ENCODE measurements at regions not wholly inside any gene's neighbourhood (a gene's known extent, or its start where the extent isn't known, plus 50 kb on each side); places are given as distances from the start of the nearest gene placed in this dataset.

DNA sequence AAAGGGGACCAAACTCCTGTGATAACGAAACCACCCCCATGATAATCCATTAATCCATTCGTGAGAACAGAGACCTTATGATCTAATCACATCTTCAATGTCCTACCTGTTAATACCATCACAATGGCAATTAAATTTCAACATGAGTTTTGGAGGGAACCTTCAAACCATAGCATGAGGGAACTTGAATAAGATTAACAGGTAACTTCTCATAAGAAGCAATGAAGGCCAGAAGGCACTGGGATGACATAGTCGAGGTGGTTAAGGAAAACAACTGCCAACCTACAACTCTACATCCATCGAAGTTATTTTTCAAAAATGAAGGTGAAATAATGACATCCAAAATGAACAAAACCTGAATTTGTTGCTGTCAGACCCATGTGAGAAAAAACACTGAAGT lies 478.9 kb downstream of the EDEM1 start:
- 95% methylated on average over 4 of the region's 4 CpGs for WGBS (ENCODE audit: insufficient coverage)
- intact Hi-C loops (cut with micrococcal nuclease) = no loop called here
- no peak overlapping the region for H3K27ac Mint-ChIP-seq
- H3K4me3 ChIP-seq (ENCODE audit: low read length) = no peak overlapping the region
- no peaks in the 10 kb centered on the region for H3K27me3 ChIP-seq (ENCODE audit: control insufficient read depth, insufficient read depth, low read length)
- DNase-seq (no peak), ATAC-seq (no peak)
- H3K36me3 Mint-ChIP-seq = peaks cover 15% of the 10 kb centered on the region
- peaks cover 12% of the 10 kb centered on the region for H3K9me3 ChIP-seq (ENCODE audit: control insufficient read depth, insufficient read depth, low read length)
- no peaks in the 10 kb centered on the region for H3K4me1 ChIP-seq (ENCODE audit: control insufficient read depth, insufficient read depth, low read length)
- no peak overlapping the region for H3K27ac ChIP-seq (ENCODE audit: low read length)
- peaks cover 11 to 15% of the 10 kb centered on the region in 2 donors for H3K9me3 Mint-ChIP-seq
- no peak overlapping the region for H3K4me3 Mint-ChIP-seq
- TF ChIP-seq, protein P1, sequence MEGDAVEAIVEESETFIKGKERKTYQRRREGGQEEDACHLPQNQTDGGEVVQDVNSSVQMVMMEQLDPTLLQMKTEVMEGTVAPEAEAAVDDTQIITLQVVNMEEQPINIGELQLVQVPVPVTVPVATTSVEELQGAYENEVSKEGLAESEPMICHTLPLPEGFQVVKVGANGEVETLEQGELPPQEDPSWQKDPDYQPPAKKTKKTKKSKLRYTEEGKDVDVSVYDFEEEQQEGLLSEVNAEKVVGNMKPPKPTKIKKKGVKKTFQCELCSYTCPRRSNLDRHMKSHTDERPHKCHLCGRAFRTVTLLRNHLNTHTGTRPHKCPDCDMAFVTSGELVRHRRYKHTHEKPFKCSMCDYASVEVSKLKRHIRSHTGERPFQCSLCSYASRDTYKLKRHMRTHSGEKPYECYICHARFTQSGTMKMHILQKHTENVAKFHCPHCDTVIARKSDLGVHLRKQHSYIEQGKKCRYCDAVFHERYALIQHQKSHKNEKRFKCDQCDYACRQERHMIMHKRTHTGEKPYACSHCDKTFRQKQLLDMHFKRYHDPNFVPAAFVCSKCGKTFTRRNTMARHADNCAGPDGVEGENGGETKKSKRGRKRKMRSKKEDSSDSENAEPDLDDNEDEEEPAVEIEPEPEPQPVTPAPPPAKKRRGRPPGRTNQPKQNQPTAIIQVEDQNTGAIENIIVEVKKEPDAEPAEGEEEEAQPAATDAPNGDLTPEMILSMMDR (IDR thresholded peaks at IDR 0.05) = no peak
- no peaks in the 10 kb centered on the region for H3K36me3 ChIP-seq (ENCODE audit: control insufficient read depth, insufficient read depth, low read length)
- H3K4me1 Mint-ChIP-seq = no peaks in the 10 kb centered on the region
- no peaks in the 10 kb centered on the region for H3K27me3 Mint-ChIP-seq (ENCODE audit: low read depth in 2 of 2)

- Mint-ChIP-seq H3K36me3 (no peaks in the 10 kb centered on the region), H3K27ac (no peak overlapping the region)
Measured at GRCh38 chr3:5673521-5673920, 486.0 kb downstream of the EDEM1 start.

GRCh38 chr3:5675319-5675718 lies 487.8 kb downstream of the EDEM1 start:
- H3K4me3 Mint-ChIP-seq = no peak overlapping the region
- no peak overlapping the region for H3K27ac ChIP-seq (ENCODE audit: low read length)
- intact Hi-C loops (cut with micrococcal nuclease) = no loop called here
- H3K36me3 ChIP-seq (ENCODE audit: control insufficient read depth, insufficient read depth, low read length) = no peaks in the 10 kb centered on the region
- H3K4me1 Mint-ChIP-seq = no peaks in the 10 kb centered on the region
- H3K27me3 Mint-ChIP-seq (ENCODE audit: low read depth in 2 of 2) = no peaks in the 10 kb centered on the region
- TF ChIP-seq, protein P1 (IDR thresholded peaks at IDR 0.05) = no peak
- H3K9me3 ChIP-seq (ENCODE audit: control insufficient read depth, insufficient read depth, low read length) = peaks cover 4% of the 10 kb centered on the region
- no peak overlapping the region for H3K27ac Mint-ChIP-seq
- no peak overlapping the region for H3K4me3 ChIP-seq (ENCODE audit: low read length)
- no peaks in the 10 kb centered on the region for H3K4me1 ChIP-seq (ENCODE audit: control insufficient read depth, insufficient read depth, low read length)
- WGBS (ENCODE audit: insufficient coverage) = 75% methylated on average over 3 of the region's 3 CpGs
- DNase-seq (no peak), ATAC-seq (no peak)
- no peaks in the 10 kb centered on the region for H3K36me3 Mint-ChIP-seq
- peaks cover 10 to 11% of the 10 kb centered on the region in 2 donors for H3K9me3 Mint-ChIP-seq
- no peaks in the 10 kb centered on the region for H3K27me3 ChIP-seq (ENCODE audit: control insufficient read depth, insufficient read depth, low read length)

More at GRCh38 chr3:5673521-5673920, 486.0 kb downstream of the EDEM1 start:
- Mint-ChIP-seq H3K4me1 (no peaks in the 10 kb centered on the region), H3K27me3 (ENCODE audit: low read depth in 2 of 2) (no peaks in the 10 kb centered on the region), H3K4me3 (no peak overlapping the region), H3K9me3 (peaks cover 10 to 12% of the 10 kb centered on the region in 2 donors)
- Histone ChIP-seq H3K4me1 (ENCODE audit: control insufficient read depth, insufficient read depth, low read length) (no peaks in the 10 kb centered on the region), H3K4me3 (ENCODE audit: low read length) (no peak overlapping the region), H3K27me3 (ENCODE audit: control insufficient read depth, insufficient read depth, low read length) (no peaks in the 10 kb centered on the region), H3K27ac (ENCODE audit: low read length) (no peak overlapping the region), H3K9me3 (ENCODE audit: control insufficient read depth, insufficient read depth, low read length) (no peaks in the 10 kb centered on the region), H3K36me3 (ENCODE audit: control insufficient read depth, insufficient read depth, low read length) (no peaks in the 10 kb centered on the region)
- TF ChIP-seq, protein P1 (IDR thresholded peaks at IDR 0.05) = no peak
- WGBS (ENCODE audit: insufficient coverage) = no CpG with 5 or more reads among the region's 3 CpGs
- ATAC-seq (no peak), DNase-seq (no peak)
- intact Hi-C loops (cut with micrococcal nuclease) = no loop called here

DNA sequence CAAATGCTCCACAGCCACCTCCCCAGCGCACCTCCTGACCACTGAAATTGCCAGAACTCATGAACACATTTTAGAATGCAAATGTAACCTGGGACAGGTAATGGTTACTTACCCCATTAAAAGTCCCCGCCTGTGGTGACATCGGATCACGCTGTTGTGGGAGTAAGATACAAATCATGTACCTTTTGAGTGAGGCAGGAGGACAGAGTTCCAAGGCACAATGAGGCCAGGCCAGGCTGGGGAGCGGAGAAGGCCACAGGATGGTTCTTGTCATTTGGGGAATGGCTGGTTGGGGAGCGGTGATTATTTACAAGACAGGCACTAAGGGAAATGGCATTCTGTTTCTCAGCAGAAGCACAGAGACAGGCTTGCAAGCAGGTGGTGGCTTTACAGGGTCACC lies 490.0 kb downstream of the EDEM1 start:
- no peak overlapping the region for H3K27ac Mint-ChIP-seq
- Histone ChIP-seq H3K27ac (ENCODE audit: low read length) (no peak overlapping the region), H3K27me3 (ENCODE audit: control insufficient read depth, insufficient read depth, low read length) (no peaks in the 10 kb centered on the region), H3K4me3 (ENCODE audit: low read length) (no peak overlapping the region), H3K4me1 (ENCODE audit: control insufficient read depth, insufficient read depth, low read length) (no peaks in the 10 kb centered on the region), H3K9me3 (ENCODE audit: control insufficient read depth, insufficient read depth, low read length) (peaks cover 4% of the 10 kb centered on the region), H3K36me3 (ENCODE audit: control insufficient read depth, insufficient read depth, low read length) (no peaks in the 10 kb centered on the region)
- DNase-seq = no peak
- no peaks in the 10 kb centered on the region for H3K27me3 Mint-ChIP-seq (ENCODE audit: low read depth in 2 of 2)
- H3K4me1 Mint-ChIP-seq = no peaks in the 10 kb centered on the region
- TF ChIP-seq, protein P1 (IDR thresholded peaks at IDR 0.05) = no peak
- intact Hi-C loops (cut with micrococcal nuclease) = no loop called here
- peaks cover 10 to 11% of the 10 kb centered on the region in 2 donors for H3K9me3 Mint-ChIP-seq
- ATAC-seq = no peak
- H3K36me3 Mint-ChIP-seq = no peaks in the 10 kb centered on the region
- H3K4me3 Mint-ChIP-seq = no peak overlapping the region
- 83% methylated on average over 6 of the region's 6 CpGs for WGBS (ENCODE audit: insufficient coverage)

All from natural killer cell (primary cell).